HG03175 (cell line): ENCODE measurements at regions not wholly inside any gene's neighbourhood (a gene's known extent, or its start where the extent isn't known, plus 50 kb on each side); places are given as distances from the start of the nearest gene placed in this dataset.

Experiments used
- ATAC-seq: cut with Tn5 transposase; IDR thresholded peaks from one replicate; pipeline ENCODE4 v1.9.1; 2021; ENCODE audit warnings: mild to moderate bottlenecking, moderate library complexity; ENCODE audit not compliant: unreplicated experiment

DNA sequence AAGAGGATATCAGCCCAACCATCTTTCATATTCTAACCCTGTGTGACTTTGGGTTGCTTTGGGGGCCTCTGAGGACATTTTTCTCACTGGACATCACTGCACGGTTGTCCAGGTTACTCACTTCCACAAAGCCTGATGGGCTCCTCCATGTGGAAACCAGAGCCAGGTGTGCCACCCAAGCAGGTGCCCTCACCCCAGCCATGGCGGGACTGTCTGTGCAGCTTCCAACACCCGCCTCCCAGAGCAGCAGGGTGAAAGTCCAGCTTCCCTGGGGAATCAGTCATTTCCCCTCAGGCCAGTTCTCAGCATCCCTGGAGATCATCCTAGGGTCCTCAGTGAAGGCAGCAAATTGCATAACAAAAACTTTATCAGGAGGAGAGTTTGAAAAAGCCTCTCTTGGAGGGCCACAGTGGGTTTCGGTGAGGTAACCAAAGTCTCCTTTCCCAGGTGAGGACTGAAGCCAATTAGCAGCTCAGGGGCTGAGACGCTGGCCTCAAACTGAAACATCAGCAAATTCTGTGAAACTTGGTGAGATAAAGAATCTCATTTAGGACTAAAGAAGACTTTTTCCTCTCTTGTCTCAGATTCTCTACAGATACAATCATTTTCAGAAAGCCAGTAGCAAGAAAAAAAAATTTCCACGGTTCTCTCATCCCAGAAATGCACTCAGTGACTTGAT lies 289.6 kb upstream of the CDH4 start:
- ATAC-seq, result no peak

DNA sequence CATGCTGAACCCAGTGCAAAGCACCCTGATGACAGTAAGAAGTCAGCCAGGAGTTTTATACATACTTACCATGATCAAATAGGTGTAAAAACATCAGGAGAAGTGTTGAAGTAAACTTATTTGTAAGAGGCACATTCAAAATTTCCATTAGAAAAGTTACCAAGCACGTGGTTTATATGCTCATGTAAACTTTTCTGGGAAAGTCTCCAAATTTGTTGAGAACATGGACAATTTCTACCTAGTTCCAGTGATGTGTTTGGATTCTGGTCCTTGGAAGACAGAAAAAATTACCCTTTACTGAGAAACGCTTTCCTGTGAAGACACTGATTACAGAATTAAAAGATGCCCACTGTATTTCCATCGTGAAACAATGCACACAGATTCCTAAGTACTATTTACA lies 288.9 kb upstream of the CDH4 start:
- no peak for ATAC-seq

DNA sequence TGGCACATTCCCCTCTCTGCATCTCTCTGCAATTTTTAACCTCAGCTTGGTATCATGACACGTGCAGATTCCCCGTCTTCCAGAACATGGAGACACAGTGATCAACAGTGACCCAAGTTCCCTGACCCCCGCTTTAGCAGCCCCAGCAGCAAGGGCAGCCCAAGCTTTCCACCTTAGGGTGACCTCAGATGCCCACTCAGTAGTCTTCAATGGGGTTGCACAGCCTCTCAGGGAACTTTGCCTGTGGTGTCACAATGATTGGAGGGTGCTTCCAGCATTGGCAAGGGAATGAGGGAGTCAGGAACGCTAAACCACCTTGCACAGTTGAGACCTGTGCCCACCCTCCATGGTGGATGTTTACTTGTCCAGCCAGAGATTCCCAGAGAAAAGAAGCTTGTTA lies 287.1 kb upstream of the CDH4 start:
- no peak for ATAC-seq

DNA sequence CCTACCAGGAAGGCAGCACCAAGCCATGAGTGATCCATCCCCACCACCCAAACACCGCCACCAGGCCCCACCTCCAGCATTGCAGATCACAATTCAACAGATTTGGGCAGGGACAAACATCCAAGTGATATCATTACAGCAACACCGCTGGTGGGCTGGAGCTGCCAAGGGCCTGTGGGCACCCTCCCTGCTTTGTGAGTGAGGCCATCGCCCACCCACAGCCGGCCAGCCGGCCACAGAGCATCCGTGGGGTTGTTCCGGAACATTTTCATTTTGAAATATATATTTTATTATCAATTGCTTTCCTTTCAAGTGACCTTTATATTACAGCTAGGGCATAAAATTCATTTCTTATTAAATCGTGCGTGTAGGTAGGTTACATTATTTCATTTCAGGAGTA lies 286.0 kb upstream of the CDH4 start:
- no peak for ATAC-seq

DNA sequence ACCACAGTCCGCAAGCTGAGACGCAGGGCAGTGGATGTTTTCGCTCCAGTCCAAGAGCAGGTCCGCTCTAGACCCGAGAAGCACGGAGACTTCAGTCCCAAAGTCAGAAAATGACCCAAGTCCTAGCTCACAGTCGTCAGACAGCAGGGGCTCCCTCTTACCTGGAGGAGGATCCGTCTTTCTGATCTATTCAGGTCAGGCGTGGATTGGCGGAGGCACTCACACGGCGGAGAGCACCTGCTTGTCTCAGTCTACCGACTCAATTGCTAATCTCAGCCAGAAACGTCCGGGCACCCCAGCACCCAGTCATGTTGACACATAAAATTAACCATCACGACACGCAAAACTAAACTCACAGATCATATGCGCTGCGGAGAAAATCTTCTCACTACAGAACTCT lies 285.3 kb upstream of the CDH4 start:
- no peak for ATAC-seq

DNA sequence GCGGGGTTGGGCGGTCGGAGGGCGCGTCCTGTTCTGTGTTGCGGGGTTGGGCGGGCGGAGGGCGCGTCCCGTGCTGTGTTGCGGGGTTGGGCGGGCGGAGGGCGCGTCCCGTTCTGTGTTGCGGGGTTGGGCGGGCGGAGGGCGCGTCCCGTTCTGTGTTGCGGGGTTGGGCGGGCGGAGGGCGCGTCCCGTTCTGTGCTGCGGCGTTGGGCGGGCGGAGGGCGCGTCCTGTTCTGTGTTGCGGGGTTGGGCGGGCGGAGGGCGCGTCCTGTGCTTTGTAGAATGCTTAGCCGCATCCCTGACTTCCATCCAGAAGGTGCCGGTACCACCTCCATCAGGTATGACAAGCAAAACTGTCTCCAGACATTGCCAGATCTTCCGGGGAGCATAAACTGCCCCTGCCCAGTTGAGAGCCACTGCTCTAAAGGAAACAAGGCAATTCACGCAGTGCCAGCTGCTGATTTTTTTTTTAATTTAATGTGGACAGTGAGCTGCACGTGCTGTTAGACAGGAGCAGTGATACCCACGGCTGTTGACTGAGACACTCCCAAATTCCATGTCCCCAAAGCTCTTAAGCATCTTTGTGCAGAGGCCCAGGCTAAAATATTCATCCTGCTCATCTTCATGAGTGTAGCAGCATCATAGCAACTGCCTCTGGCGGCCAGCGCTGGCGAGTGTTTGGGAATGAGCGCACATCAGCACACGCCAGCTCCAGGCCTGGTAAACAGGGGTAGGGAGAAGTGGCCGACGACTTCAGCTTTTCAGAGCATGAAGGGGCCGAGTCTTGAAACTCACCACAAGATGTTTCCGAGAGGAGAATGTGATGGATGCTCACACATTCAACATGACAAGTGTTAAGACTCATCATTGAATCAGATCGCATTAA lies 284.4 kb upstream of the CDH4 start:
- no peak for ATAC-seq

DNA sequence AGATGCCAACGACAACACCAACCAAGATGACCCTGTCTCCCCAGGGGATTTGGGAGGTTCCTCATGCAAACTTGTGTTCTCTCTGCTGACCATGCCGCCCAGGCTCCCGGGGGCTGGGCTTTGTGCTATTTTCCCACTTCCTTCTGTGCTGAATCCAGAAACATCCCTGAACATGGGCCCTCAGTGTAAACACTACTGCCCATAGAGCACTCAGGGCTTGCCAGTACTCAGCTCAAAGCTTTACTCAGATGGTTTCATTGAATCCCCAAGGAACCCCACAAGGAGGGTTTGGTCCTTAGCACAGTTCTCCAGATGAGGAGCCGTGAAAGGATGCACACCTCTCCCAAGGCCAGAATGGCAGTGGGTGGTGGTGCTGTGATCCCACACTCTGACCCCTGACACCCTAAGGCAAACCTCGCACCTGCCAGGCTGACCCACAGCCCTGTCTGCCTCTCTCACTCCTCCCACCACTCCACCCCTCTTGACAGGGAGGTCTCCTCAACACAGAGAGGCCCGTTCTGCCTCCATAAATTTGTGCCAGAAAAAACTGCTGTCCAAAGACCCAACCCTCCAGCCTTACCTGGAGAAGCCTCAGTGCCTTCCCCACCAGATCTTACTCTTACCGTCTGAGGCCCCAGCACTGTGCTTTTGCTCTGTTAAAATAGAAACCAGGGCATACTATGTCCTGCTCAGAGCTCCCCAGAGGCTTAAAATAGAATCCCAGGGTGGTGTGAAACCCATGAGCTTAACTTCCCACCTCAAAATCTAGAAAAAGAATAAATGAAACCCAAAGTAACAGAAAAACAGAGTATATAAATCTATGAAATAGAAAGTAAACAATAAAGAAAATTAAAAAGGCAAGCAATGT lies 283.0 kb upstream of the CDH4 start:
- ATAC-seq, result no peak

DNA sequence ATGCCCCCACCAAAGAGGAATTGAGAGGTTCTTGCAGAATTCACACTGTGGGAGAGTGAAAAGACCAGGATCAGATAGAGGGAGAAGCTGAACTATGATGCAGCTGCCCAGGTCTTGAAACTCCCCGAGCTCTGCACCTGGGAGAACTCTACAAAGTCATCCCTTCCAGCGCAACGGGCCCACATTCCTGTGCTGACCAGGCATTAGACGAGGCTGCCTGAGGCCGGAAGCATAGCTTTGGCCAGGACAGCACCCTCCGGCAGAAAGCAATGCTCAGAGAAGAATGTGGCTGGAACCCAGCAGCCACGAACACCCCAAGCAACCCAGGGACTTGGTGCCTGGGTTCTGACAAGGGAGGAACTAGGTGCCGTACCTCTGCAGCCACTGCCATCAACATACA lies 281.5 kb upstream of the CDH4 start:
- ATAC-seq, result no peak

DNA sequence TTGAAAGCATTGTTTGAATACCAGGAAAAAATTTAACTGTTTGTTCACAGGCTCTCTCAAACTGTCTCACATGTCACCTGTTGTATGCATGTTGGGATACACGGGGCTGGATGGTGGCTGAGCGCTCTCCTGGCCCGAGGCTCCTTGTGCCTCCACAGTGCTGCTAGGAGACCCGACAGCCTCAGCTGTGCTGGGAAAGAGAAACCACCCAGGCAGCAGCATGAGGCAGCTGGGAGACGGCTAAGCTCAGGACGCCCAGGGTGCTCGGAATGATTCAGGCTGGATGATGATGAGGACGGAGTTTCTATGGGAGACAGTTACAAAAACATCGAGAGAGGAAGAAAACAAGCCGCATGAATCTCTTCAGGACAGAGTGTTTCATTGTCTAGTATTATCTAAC lies 278.0 kb upstream of the CDH4 start:
- no peak for ATAC-seq

DNA sequence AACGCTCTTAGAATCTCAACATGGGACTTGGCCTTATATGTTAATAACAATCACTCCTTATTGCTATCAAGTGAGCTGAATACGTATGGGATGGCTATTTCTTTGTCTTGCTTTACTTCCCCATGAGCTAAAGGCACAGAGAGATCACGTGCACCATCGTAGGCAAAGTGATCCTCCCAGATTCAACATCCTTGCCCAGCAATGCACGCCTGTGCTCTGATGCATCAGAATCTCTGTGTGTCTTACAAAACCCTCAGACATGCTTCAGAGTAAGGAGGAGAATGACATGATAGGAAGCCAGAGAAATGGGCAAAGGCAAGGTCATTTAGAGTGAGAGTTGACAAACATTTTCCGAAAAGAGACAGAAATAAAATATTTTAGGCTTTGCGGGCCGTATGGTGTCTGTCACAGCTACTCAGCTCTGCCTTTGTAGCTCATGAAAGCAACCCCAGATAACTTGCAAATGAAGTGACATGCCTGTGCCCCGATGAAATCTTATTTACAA lies 277.6 kb upstream of the CDH4 start:
- ATAC-seq, result no peak

DNA sequence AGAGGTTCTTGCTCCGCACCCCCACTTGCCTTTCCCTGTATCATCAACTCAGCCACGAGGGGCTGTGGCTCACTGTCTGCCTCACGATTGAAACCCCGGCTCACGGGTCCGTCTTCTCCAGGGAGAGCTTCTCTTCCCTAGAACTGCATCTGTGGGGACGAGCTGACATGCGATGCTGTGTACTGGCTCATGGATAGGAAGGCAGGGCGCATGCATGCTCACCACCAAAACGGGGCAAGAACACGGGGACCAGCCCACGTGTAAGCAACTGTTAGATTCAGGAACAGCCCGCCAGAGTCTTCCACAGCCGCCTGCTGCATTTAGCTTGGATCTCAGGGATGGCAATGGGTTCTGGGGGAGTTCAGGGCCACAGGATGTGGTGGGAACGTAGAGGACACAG lies 275.9 kb upstream of the CDH4 start:
- ATAC-seq, result no peak

DNA sequence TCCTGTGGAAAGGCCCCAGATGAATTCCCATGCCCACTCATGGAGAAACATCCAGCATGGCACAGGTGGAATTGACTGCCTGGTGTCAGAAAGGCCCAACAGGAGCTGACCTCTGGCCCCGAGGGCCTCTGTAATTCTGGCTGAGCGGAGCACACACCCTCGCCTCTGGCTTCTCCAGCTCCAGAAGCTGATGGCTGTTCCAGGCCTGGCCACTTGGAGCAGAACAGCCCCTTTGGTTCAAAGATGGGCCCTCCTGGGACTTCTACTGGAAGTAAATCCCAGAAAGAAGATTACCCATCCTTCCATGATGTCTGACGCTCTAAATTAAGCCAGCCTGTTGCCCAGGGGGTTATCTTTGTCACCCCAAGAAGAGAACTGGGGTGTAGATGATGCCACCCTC lies 275.1 kb upstream of the CDH4 start:
- ATAC-seq, result no peak

DNA sequence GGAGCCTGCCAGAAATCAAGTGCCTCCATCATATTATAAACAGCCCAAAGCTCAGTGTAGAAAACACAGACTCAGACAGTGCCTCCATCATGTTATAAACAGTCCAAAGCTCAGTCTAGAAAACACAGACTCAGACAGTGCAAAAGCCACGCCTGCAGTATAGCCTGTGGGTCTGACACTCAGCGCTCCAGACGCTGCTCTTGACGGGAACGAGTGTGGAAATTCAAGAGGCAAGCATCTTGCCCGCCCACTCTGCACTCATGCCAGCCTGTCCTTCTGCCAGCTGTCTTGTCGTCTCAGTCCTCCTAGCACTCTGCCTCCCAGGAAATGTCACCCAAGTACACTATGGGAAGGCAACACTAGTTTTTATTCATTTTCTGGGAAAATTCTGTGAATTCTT lies 274.2 kb upstream of the CDH4 start:
- no peak for ATAC-seq

DNA sequence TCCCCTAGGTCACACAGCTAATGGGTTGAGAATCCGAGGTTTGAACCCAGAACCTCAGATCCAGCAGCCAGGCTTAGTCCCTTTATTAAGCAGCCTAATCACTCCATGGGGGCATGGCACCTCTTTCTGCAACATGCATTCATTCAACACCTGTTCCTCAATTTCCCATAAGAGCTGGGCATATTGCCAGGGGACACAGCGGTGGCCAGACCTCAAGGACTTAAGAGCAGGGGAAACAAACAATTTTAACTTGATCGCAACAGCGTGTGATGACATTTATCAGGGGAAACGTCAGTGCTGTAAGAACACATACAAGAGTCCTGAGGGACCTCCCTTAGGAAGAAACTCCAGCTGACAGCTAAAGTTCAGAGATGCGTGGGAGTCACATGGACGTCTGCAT lies 267.4 kb upstream of the CDH4 start:
- ATAC-seq, result no peak

DNA sequence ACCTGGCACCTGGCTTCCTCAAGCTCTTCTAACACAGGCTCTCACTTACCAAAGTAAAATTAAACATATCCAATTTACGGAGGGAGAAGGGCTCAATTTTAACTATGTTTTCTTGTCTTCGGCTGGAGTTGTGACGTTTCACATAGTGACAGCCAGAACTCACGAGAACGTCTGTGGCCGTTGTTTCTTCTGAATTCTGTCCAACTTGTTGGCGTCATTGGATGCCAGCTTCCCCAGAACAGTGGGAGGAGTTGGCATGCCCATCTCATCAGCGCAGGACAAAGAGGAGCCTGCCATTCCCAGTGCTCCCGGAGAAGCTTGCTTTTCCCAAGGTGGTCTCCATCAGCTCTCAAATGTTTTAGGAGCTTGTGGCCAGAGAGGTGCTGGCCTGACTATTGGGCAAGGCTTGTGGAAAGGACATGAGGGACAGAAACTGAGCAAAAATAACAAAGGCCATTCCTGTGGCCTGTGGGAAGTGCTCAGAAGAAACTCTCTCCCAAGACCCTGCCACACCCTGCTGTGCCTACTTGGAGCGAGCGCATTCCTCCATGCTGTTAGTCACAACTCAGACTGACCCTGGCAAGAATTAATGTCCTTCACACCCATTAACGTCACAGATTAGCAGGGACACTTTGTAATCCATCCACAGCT lies 265.4 kb upstream of the CDH4 start:
- no peak for ATAC-seq

DNA sequence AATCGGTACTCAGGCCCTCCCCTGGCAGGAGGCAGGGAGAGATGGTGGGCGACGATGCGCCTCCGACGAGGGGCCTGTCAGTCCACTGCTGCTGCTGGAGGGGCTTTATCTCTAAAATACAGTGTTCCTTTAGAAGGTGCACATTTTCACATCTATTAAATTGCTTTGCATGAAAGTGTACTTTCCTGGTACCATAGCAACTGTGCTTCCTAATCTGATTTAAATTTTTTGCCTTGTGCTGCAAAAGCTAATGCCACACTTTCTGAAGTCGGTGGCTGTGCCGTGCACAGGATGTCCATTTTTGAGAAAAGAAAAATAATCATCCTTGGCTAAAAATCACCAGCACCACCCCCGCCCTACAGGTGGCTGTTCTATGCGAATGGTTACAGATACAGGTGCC lies 262.0 kb upstream of the CDH4 start:
- no peak for ATAC-seq

DNA sequence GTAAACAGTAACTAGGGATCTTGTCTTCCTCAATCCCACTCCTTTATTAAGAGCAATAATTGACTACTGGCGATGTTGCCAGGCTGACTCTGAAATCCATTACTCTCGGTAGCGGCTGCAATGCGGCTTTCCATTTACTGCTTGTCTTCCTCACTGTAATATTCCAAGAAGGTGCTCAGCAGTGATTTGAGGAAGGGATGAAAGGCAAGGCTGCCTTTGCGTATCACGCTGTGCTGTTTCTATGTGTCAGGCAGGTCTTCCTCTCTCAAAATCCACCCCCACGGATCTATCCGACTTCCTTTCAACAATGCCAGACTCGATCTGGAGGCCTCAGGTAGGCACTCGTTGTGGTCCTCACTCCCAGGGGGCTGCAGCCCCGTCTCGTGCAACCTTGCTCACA lies 261.4 kb upstream of the CDH4 start:
- ATAC-seq, result no peak

DNA sequence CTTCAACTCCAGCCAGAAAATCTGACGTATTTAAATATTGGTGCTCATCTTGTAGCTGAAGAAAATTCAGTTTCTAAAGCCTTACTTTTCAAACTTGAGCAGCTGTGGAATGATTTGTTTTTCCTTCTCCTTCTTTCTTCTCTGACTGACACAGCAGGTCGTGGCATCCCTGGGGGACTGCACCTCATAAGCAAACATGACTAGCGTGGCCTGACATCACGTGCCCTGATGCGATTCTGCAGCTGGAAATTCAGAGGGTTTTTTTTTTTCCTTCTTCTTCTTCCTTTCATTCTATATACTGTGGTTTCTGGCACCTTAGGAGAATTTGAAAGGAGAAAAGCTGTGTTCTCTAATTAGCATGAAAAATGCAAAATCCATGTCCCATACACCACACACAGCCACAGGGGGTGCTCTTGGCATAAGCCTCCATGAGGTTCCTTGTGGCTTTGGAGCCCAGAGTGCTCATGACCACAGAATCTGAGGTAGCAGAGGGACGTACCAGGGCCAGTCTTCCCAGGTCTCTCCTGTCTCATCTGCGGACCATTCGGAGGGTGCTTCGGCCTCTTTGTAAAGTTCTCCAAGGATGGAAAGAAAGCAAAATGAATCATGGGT lies 258.5 kb upstream of the CDH4 start:
- ATAC-seq, result no peak

DNA sequence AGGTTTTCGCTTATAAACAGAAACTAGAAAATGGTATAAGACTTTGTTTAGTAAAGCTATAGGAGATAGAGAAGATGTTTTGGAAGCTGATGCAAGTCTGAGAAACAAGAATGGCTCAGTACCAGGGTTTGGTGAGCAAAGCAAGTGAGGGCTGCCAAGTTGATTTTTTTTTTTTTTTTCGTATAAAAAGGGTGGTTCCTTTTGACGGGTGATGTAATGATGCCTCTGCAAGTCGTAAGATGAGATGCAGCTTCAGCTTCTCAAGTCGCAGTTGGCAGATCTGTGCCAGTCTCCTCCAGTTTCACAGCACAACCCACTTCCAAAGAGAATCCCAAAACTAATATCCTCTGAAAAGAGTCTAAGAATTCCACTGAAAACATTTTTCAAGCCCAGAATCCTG lies 252.8 kb upstream of the CDH4 start:
- no peak for ATAC-seq

DNA sequence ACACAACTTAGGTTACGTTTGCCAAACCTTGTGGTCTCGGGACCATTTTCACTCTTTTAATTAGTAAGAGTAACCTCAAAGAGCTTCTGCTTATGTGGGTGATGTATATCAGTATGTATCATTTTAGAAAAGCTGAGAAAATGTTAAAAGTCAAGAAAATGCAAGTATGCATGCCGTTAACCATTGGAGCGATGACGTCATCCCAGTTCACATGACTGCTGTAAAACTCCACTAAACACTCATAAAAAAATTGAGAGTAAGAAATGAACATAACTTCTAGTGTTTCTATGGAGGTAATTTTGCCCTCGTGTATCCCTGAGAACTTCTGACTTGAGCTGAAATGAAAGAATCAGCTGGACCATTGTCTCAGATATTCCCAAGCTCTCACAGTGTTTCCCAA lies 250.0 kb upstream of the CDH4 start:
- ATAC-seq, result no peak

DNA sequence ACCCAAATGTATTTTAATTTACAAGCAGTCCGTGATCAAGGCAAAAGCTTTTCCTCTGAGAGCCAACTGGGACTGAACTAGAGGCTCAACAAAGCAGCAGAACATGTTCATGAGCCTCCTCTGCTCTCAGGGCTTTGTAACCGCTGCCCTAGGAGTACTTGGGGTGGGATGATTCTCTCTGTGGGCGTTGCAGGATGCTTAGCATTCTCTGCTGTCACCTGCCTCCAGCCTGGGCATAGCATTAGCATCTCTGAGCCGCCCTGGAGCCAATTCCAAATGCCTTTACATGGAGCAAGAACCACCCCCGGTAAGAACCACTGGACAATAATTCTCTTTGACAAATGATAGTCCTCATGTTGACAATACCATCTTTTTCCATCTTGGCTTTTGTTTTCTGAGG lies 237.6 kb upstream of the CDH4 start:
- no peak for ATAC-seq
